ENCODE measurements at regions not wholly inside any gene's neighbourhood (a gene's known extent, or its start where the extent isn't known, plus 50 kb on each side); places are given as distances from the start of the nearest gene placed in this dataset.

DNA sequence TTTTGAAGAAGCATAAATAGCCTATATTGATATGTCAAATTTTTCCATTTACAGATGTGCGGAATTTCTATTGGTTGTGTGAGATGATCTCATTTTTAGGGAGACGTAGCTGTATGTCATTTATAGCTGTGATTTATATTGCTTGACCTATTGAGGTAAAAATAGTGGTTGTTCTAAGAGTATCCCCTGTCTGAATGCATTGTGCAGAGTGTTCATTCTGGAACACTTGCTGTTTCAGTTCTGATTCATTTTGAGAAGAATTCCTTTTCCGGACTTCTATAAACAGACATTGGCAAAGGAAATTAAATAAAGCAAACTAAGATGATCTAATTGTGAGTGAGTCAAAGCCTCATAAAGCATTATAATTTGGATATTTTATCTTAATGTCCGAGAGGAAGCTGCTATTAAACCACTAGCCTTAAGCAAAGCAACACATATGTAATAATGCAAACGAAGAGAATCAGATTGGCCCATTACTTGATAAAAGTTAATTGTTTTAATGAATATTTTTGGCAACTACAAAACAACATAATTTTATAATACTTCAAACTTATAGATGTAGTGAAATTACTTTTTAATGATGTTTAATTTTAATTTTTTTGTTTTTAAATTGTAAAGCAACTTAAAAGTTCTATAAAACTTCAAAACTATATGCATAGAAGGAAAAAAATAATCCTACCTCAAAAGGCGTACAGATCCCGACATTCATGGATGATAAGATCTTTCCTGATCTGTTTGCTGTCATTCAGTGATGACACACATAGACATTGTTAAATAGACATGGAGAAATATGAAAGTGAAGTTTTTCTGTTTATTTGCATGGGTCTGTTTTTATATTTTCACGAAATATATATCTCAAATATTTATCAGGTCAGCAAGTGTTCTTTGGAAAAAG, 942.6 kb upstream of the SLC10A2 start:
- TF ChIP-seq, protein P1, sequence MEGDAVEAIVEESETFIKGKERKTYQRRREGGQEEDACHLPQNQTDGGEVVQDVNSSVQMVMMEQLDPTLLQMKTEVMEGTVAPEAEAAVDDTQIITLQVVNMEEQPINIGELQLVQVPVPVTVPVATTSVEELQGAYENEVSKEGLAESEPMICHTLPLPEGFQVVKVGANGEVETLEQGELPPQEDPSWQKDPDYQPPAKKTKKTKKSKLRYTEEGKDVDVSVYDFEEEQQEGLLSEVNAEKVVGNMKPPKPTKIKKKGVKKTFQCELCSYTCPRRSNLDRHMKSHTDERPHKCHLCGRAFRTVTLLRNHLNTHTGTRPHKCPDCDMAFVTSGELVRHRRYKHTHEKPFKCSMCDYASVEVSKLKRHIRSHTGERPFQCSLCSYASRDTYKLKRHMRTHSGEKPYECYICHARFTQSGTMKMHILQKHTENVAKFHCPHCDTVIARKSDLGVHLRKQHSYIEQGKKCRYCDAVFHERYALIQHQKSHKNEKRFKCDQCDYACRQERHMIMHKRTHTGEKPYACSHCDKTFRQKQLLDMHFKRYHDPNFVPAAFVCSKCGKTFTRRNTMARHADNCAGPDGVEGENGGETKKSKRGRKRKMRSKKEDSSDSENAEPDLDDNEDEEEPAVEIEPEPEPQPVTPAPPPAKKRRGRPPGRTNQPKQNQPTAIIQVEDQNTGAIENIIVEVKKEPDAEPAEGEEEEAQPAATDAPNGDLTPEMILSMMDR (IDR thresholded peaks at IDR 0.05), result no peak

DNA sequence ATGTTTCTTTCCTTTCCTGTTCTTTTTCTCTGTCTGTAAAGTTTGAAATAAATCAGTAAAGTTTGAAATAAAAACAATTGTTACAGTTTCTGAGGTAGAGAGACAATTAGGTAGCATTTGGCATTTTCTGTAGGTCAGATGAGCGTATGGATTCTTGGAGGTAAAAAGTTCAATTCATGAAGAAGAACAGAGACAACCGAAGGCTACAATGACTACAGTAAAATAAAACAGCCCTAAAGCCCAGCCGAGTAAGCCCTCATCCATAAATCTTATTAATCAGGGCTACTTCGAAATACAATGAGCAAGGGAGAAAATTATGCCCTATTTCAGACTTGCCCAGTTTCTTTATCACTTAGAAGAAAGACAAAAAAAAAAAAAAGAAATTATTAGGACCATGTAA, 941.9 kb upstream of the SLC10A2 start:
- TF ChIP-seq, protein P1 (IDR thresholded peaks at IDR 0.05), result no peak

DNA sequence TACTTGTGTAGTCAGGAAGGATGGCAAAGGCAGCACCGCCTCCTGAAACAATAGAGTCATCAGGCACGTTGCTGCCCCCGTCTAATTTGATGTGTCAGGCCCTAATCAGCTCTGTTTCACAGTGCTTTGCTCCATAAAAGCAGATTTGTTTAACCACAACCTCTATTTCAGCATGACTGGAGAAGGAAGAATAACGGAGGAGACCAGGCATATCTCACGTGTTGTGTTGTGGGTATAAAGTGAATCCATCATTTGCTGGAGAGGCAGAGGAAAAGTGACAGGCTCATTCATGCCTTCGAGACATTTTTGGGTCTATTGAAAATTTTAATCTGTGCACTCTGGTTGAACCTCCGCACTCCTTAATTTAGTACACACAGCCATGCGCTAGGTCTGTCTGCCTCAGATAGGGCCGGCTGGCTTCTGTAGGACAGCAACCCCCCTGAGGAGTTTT, 940.4 kb upstream of the SLC10A2 start:
- TF ChIP-seq, protein P1 (IDR thresholded peaks at IDR 0.05), result no peak

DNA sequence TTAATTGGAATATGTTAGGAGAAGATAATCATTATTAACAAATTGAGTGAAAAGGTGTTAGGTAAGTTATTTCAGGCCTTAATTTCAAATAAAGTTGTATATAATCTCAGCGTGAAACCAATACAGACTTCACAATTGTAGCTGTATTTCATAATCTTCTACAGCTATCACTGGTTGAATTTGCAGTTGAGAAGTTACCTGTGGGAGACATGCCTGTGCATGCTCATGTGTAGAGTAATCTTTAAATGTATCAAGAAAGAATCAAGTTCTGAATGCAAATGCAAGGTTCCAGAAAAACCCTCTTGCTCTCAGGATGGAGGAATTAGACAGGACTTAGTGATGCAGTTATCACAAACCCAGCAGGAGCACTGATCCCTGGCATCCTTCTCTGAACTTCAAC, 938.4 kb upstream of the SLC10A2 start:
- TF ChIP-seq, protein P1 (IDR thresholded peaks at IDR 0.05), result no peak

DNA sequence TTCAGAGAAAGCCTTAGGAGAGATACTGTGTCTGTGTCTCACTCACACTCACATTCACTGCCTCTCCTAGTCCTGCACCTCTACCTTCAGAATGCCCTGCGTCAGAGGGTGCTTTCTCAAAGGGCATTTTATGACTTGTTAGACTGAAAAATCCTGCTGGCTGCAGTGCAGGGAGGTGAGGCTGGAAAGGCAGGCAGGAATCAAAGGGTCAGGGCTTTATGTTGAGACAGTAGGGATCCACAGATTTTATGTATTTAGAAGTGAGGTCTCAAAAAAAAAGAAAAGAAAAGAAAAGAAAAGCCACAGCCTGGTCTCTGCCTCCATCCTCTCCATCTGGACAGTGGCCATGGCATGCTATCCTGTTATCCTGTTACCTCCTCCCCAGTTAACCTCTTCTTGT, 936.0 kb upstream of the SLC10A2 start:
- TF ChIP-seq, protein P1 (IDR thresholded peaks at IDR 0.05), result no peak

DNA sequence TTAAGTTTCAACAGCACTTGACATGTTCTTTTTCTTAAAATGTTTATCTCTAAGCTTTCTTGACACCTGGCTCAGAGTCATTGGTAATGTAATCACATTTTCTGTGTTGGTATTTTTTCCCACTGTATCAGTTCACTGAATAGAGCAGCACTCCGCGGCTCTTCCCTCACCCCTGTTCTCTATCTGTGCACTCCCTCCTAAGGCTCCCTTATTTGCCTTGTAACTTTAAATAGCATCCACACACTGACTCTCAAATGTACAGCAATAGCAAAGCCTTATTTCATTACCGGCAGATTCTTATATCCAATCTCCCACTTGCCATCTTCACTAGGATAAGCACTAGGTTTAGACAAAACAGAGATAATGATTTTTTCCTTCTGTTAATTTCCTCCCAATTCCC, 935.5 kb upstream of the SLC10A2 start:
- TF ChIP-seq, protein P1 (IDR thresholded peaks at IDR 0.05), result no peak

DNA sequence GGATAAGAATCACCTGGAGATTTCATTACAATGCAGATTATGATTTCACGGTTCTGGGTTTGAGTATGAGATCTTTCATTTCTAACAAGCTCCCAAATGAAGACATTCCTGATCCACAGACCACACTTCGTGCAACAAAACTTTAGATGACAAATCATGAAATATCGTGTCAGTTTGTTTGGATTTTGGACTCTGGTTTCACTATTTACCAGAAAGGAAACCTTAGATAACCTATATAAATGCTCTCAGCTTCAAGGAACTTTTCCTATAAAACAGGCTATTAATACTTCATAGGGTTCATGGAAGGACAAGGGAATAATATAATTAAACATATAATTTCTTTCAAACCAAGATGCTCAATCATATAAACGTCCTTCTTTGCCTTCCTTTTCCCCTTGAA, 930.5 kb upstream of the SLC10A2 start:
- TF ChIP-seq, protein P1 (IDR thresholded peaks at IDR 0.05), result no peak
